HFFc6 (cell line): ENCODE measurements at regions not wholly inside any gene's neighbourhood (a gene's known extent, or its start where the extent isn't known, plus 50 kb on each side); places are given as distances from the start of the nearest gene placed in this dataset.

Experiments used
- DNase-seq: peaks from one replicate; pipeline ENCODE4 v3.0.0-alpha.2; 2018
- H3K27ac Mint-ChIP-seq: 2 replicates; pipeline ENCODE4 v1.8.0; 2020; ENCODE audit warnings: mild to moderate bottlenecking, mixed read lengths
- H3K27me3 Mint-ChIP-seq: 2 replicates; pipeline ENCODE4 v1.8.0; 2021; ENCODE audit warnings: mild to moderate bottlenecking, moderate library complexity, mixed read lengths; ENCODE audit not compliant: insufficient read depth
- H3K36me3 Mint-ChIP-seq: 2 replicates; pipeline ENCODE4 v1.8.0; 2021; ENCODE audit warnings: low read depth, mixed read lengths
- H3K4me1 Mint-ChIP-seq: 2 replicates; pipeline ENCODE4 v1.8.0; 2020; ENCODE audit warnings: low read depth, mixed read lengths
- H3K4me3 Mint-ChIP-seq: 2 replicates; pipeline ENCODE4 v1.8.0; 2020; ENCODE audit warnings: mild to moderate bottlenecking, moderate library complexity, mixed read lengths
- H3K9me3 Mint-ChIP-seq: 2 replicates; pipeline ENCODE4 v1.8.0; 2020; ENCODE audit warnings: mild to moderate bottlenecking, mixed read lengths
- CTCF ChIP-seq: fragments of 200-600 bp; sonication (generic); IDR thresholded peaks from 2 replicates; pipeline ENCODE4 v1.5.0; 2021; ENCODE audit warnings: antibody characterized with exemption, mild to moderate bottlenecking

GRCh38 chr10:118844731-118845521 lies 90.2 kb upstream of the CACUL1 start:
- Mint-ChIP-seq H3K27me3 (peaks cover 15% of the 10 kb centered on the region), H3K36me3 (no peaks in the 10 kb centered on the region), H3K4me1 (peaks cover 4% of the 10 kb centered on the region), H3K27ac (no peak overlapping the region), H3K4me3 (no peak overlapping the region), H3K9me3 (no peaks in the 10 kb centered on the region)
- no peak for TF ChIP-seq CTCF
- no peak for DNase-seq

GRCh38 chr10:118845776-118846175 lies 91.0 kb upstream of the CACUL1 start:
- Mint-ChIP-seq H3K36me3 (no peaks in the 10 kb centered on the region), H3K27ac (no peak overlapping the region), H3K9me3 (no peaks in the 10 kb centered on the region)

GRCh38 chr10:118850418-118851061 lies 95.8 kb upstream of the CACUL1 start:
- Mint-ChIP-seq H3K4me3 (no peak overlapping the region), H3K4me1 (no peaks in the 10 kb centered on the region), H3K27me3 (peaks cover 28% of the 10 kb centered on the region), H3K27ac (no peak overlapping the region), H3K36me3 (no peaks in the 10 kb centered on the region), H3K9me3 (no peaks in the 10 kb centered on the region)
- peak; percentile 85 for TF ChIP-seq CTCF
- DNase-seq: peak; percentile 46

More at GRCh38 chr10:118845776-118846175, 91.0 kb upstream of the CACUL1 start:
- Mint-ChIP-seq H3K4me3 (no peak overlapping the region), H3K27me3 (peaks cover 15% of the 10 kb centered on the region), H3K4me1 (no peaks in the 10 kb centered on the region)
- no peak for DNase-seq
- no peak for TF ChIP-seq CTCF

DNA sequence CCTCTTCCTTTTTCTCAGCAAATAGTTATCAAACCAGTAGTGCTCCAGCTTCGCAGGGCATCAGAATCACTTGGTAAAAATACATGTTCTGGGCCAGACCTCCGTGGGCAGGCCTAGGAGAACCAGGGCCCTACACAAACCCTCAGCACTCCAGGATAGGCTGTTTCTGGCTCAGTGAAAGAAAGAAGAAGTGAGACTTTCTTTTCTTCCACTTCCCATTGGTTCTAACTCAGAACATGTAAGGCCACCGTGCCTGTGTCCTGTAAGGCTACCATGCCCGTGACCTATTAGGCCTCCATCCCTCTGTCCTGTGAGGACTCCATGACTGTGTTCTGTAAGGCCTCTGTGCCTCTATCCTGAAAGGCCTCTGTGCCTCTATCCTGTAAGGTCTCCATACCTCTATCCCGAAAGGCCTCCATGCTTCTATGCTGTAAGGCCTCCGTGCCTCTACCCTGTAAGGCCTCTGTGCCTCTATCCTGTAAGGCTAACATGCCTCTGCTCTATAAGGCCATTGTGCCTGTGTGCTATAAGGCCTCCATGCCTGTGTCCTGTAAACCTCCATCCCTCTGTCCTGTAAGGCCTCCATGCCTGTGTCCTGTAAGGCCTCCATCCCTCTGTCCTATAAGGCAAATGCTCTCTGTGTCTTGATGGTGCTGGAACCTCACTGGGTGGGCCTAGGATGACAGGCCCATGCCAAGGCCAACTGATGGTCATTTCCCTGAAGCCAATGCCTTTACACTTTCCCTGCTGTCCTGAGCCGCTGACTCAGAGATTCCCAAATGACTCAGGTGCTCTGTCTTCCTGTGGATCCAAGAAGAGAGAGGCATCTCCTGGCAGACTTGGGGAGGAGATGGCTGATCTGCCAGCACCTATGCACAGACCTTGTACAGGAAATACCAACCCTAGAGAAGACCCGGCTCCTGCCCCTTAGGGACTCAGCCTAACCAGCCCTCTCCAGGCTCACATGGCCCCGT lies 96.6 kb upstream of the CACUL1 start:
- no peak overlapping the region for H3K27ac Mint-ChIP-seq
- no peak overlapping the region for H3K4me3 Mint-ChIP-seq
- DNase-seq: no peak
- H3K27me3 Mint-ChIP-seq: peaks cover 27% of the 10 kb centered on the region
- TF ChIP-seq CTCF: no peak
- H3K9me3 Mint-ChIP-seq: no peaks in the 10 kb centered on the region
- no peaks in the 10 kb centered on the region for H3K36me3 Mint-ChIP-seq
- H3K4me1 Mint-ChIP-seq: no peaks in the 10 kb centered on the region

GRCh38 chr10:118853916-118854315 lies 99.1 kb upstream of the CACUL1 start:
- no peaks in the 10 kb centered on the region for H3K36me3 Mint-ChIP-seq
- no peaks in the 10 kb centered on the region for H3K4me1 Mint-ChIP-seq
- H3K9me3 Mint-ChIP-seq: no peaks in the 10 kb centered on the region
- no peak for TF ChIP-seq CTCF
- H3K4me3 Mint-ChIP-seq: no peak overlapping the region
- DNase-seq: no peak
- peaks cover 21% of the 10 kb centered on the region for H3K27me3 Mint-ChIP-seq
- H3K27ac Mint-ChIP-seq: no peak overlapping the region
